ENCODE measurements at regions not wholly inside any gene's neighbourhood (a gene's known extent, or its start where the extent isn't known, plus 50 kb on each side); places are given as distances from the start of the nearest gene placed in this dataset.
"Not testable (repeated sequence)": the region's sequence is repeated elsewhere in the genome, so short reads cannot be mapped to it uniquely, and the experiment has no call there.

GRCh38 chr14:41072776-41073175 is 533.9 kb upstream of the LRFN5 start:
- DNase-seq (ENCODE audit: low read depth in 2 of 2) = no peak

- no peak for DNase-seq (ENCODE audit: low read depth in 2 of 2)
These were observed 535.3 kb upstream of the LRFN5 start for GRCh38 chr14:41071351-41071750.

GRCh38 chr14:41062826-41063225 is 543.9 kb upstream of the LRFN5 start:
- DNase-seq (ENCODE audit: low read depth in 2 of 2) = no peak

- no peak for DNase-seq (ENCODE audit: low read depth in 2 of 2)
These were observed 551.1 kb upstream of the LRFN5 start for GRCh38 chr14:41055589-41055988.

GRCh38 chr14:41051801-41052200 is 554.9 kb upstream of the LRFN5 start:
- DNase-seq (ENCODE audit: low read depth in 2 of 2) = no peak

- no peak for DNase-seq (ENCODE audit: low read depth in 2 of 2)
These were observed 558.9 kb upstream of the LRFN5 start for GRCh38 chr14:41047763-41048162.

GRCh38 chr14:41037388-41037787 is 569.3 kb upstream of the LRFN5 start:
- no peak for DNase-seq (ENCODE audit: low read depth in 2 of 2)

GRCh38 chr14:41034969-41035368 is 571.7 kb upstream of the LRFN5 start:
- DNase-seq (ENCODE audit: low read depth in 2 of 2) = no peak

GRCh38 chr14:41022932-41023331 is 583.7 kb upstream of the LRFN5 start:
- DNase-seq (ENCODE audit: low read depth in 2 of 2) = no peak

- no peak for DNase-seq (ENCODE audit: low read depth in 2 of 2)
These were observed 590.5 kb upstream of the LRFN5 start for GRCh38 chr14:41016213-41016612.

- no peak for DNase-seq (ENCODE audit: low read depth in 2 of 2)
These were observed 606.3 kb upstream of the LRFN5 start for GRCh38 chr14:41000350-41000749.

- DNase-seq (ENCODE audit: low read depth in 2 of 2) = no peak
These were observed 617.4 kb upstream of the LRFN5 start for GRCh38 chr14:40989260-40989659.

- DNase-seq (ENCODE audit: low read depth in 2 of 2) = no peak
These were observed 619.2 kb upstream of the LRFN5 start for GRCh38 chr14:40987481-40987880.

- no peak for DNase-seq (ENCODE audit: low read depth in 2 of 2)
These were observed 620.0 kb upstream of the LRFN5 start for GRCh38 chr14:40986655-40987054.

- no peak for DNase-seq (ENCODE audit: low read depth in 2 of 2)
These were observed 621.1 kb upstream of the LRFN5 start for GRCh38 chr14:40985584-40985983.

- DNase-seq (ENCODE audit: low read depth in 2 of 2) = no peak
These were observed 623.1 kb upstream of the LRFN5 start for GRCh38 chr14:40983604-40984003.

- DNase-seq (ENCODE audit: low read depth in 2 of 2) = no peak
These were observed 625.4 kb upstream of the LRFN5 start for GRCh38 chr14:40981247-40981646.

GRCh38 chr14:40960257-40960656 is 646.4 kb upstream of the LRFN5 start:
- not testable (repeated sequence) for DNase-seq (ENCODE audit: low read depth in 2 of 2)

- no peak for DNase-seq (ENCODE audit: low read depth in 2 of 2)
These were observed 651.6 kb upstream of the LRFN5 start for GRCh38 chr14:40955131-40955505.

- not testable (repeated sequence) for DNase-seq (ENCODE audit: low read depth in 2 of 2)
These were observed 652.1 kb upstream of the LRFN5 start for GRCh38 chr14:40954448-40955130.

- no peak for DNase-seq (ENCODE audit: low read depth in 2 of 2)
These were observed 662.2 kb upstream of the LRFN5 start for GRCh38 chr14:40944521-40944920.

GRCh38 chr14:40936861-40937260 is 669.8 kb upstream of the LRFN5 start:
- DNase-seq (ENCODE audit: low read depth in 2 of 2) = no peak

GRCh38 chr14:40920380-40920779 is 686.3 kb upstream of the LRFN5 start:
- no peak for DNase-seq (ENCODE audit: low read depth in 2 of 2)

GRCh38 chr14:40911141-40911540 is 695.5 kb upstream of the LRFN5 start:
- no peak for DNase-seq (ENCODE audit: low read depth in 2 of 2)
